H1 (cell line): ENCODE measurements at regions not wholly inside any gene's neighbourhood (a gene's known extent, or its start where the extent isn't known, plus 50 kb on each side); places are given as distances from the start of the nearest gene placed in this dataset.
A peak's percentile ranks its signal among the peaks of the same experiment; 100 is the strongest.

Experiments
- CTCF ChIA-PET: fragments of 300-600 bp; sonication (Branson Sonifier 250); formaldehyde crosslinking; loops from one replicate; lab custom pipeline; 2021; ENCODE audit not compliant: partially characterized antibody; lab: Charles Lee
- POLR2A ChIA-PET: fragments of 300-600 bp; sonication (Branson Sonifier 250); formaldehyde crosslinking; loops from one replicate; lab custom pipeline; 2021; ENCODE audit warnings: inconsistent platforms; ENCODE audit not compliant: partially characterized antibody; lab: Charles Lee
- DNase-seq, 2 experiments: peaks; one replicate each; pipeline versions ENCODE4 v3.0.0 to v3.0.0-alpha.2; 2010 to 2022; ENCODE audit warnings: low spot score in 2 of 2, low read depth in 1 of 2, mixed read lengths in 1 of 2
- FAIRE-seq: peaks from 2 replicates; lab custom pipeline; 2011; peaks lifted over from hg19 to GRCh38; lab: Jason Lieb, UNC
- H2AFZ ChIP-seq: 2 replicates; pipeline ENCODE4 v1.8.1; 2012; ENCODE audit warnings: low read length, inconsistent platforms
- H2AK5ac ChIP-seq: 2 replicates; pipeline ENCODE4 v1.6.1; 2013; ENCODE audit warnings: low read depth, low read length
- H2BK120ac ChIP-seq: replicated peaks from 2 replicates; pipeline ENCODE3; 2013; ENCODE audit warnings: low read depth, low read length, inconsistent platforms
- H2BK12ac ChIP-seq: 2 replicates; pipeline ENCODE4 v1.6.1; 2013; ENCODE audit warnings: low read depth, low read length
- H2BK15ac ChIP-seq: 2 replicates; pipeline ENCODE4 v1.6.1; 2013; ENCODE audit warnings: low read length
- H2BK20ac ChIP-seq: 2 replicates; pipeline ENCODE4 v1.6.1; 2013; ENCODE audit warnings: low read length
- H2BK5ac ChIP-seq: 2 replicates; pipeline ENCODE4 v1.6.1; 2013; ENCODE audit warnings: low read depth, low read length
- H3K14ac ChIP-seq: 2 replicates; pipeline ENCODE4 v1.6.1; 2013; ENCODE audit warnings: inconsistent platforms; ENCODE audit not compliant: insufficient read length
- H3K18ac ChIP-seq: 2 replicates; pipeline ENCODE4 v1.6.1; 2013; ENCODE audit warnings: low read length; ENCODE audit errors: extremely low read depth
- H3K23ac ChIP-seq: 2 replicates; pipeline ENCODE4 v1.6.1; 2013; ENCODE audit warnings: inconsistent platforms; ENCODE audit not compliant: insufficient read length
- H3K23me2 ChIP-seq: 2 replicates; pipeline ENCODE4 v1.6.1; 2013; ENCODE audit warnings: low read depth, low read length
- H3K27ac ChIP-seq: 2 replicates; pipeline ENCODE4 v1.6.1; 2011; ENCODE audit warnings: low read depth, low read length, inconsistent platforms
- H3K27me3 ChIP-seq, 4 experiments: replicated peaks in 1 of 4; 1 replicate in 1 of 4; 2 replicates in 3 of 4; pipeline versions ENCODE4 v1.6.1 to v1.8.1; 2011 to 2013; ENCODE audit warnings: low read length in 3 of 4, mild to moderate bottlenecking in 3 of 4, inconsistent platforms in 2 of 4, mixed read lengths in 2 of 4, moderate library complexity in 1 of 4; ENCODE audit not compliant: control insufficient read depth in 3 of 4, insufficient read depth in 3 of 4; ENCODE audit errors: extremely low read depth in 1 of 4
- H3K36me3 ChIP-seq, 4 experiments: 2 replicates each; pipeline versions ENCODE4 v1.6.1 to v1.8.1; 2011 to 2013; ENCODE audit warnings: mild to moderate bottlenecking in 4 of 4, low read length in 3 of 4, moderate library complexity in 2 of 4, control low read depth in 1 of 4, inconsistent platforms in 1 of 4; ENCODE audit not compliant: insufficient read depth in 4 of 4, control insufficient read depth in 2 of 4
- H3K4ac ChIP-seq: replicated peaks from 2 replicates; pipeline ENCODE3; 2013; ENCODE audit warnings: low read length, low read depth, mixed read lengths, inconsistent platforms; ENCODE audit not compliant: insufficient read length
- H3K4me1 ChIP-seq, 4 experiments: replicated peaks in 1 of 4; 1 replicate in 1 of 4; 2 replicates in 3 of 4; pipeline versions ENCODE4 v1.6.1 to v1.8.1; 2011 to 2013; ENCODE audit warnings: low read length in 3 of 4, inconsistent platforms in 2 of 4, mixed read lengths in 1 of 4; ENCODE audit not compliant: insufficient read depth in 4 of 4, control insufficient read depth in 3 of 4
- H3K4me2 ChIP-seq, 2 experiments: 2 replicates each; pipeline versions ENCODE4 v1.6.1 to v1.8.1; 2011 to 2013; ENCODE audit warnings: low read depth in 2 of 2, low read length in 2 of 2, control low read depth in 1 of 2, inconsistent platforms in 1 of 2, mild to moderate bottlenecking in 1 of 2; ENCODE audit not compliant: insufficient read depth in 1 of 2
- H3K4me3 ChIP-seq, 4 experiments: fragments of 200-600, 300-600 bp in 1 of 4; sonication (generic), shearing (Covaris generic), sonication (Bioruptor Twin) in 1 of 4; 2 replicates each; pipeline versions ENCODE4 v1.5.1 to v1.8.1; 2011 to 2016; ENCODE audit warnings: low read length in 4 of 4, low read depth in 3 of 4, control low read depth in 2 of 4, inconsistent platforms in 2 of 4, mild to moderate bottlenecking in 2 of 4, mixed read lengths in 1 of 4, moderate library complexity in 1 of 4; ENCODE audit not compliant: insufficient read depth in 2 of 4; ENCODE audit errors: extremely low read depth in 1 of 4
- H3K56ac ChIP-seq: replicated peaks from 2 replicates; pipeline ENCODE3; 2013; ENCODE audit warnings: low read depth, mild to moderate bottlenecking, mixed read lengths, low read length, inconsistent platforms; ENCODE audit not compliant: insufficient read length
- H3K79me1 ChIP-seq: 2 replicates; pipeline ENCODE4 v1.6.1; 2013; ENCODE audit warnings: low read depth, low read length, control low read depth
- H3K79me2 ChIP-seq, 2 experiments: 2 replicates each; pipeline versions ENCODE4 v1.6.1 to v1.8.1; 2012 to 2013; ENCODE audit warnings: low read length in 2 of 2, mild to moderate bottlenecking in 2 of 2, inconsistent platforms in 1 of 2; ENCODE audit not compliant: insufficient read depth in 2 of 2, control insufficient read depth in 1 of 2
- H3K9ac ChIP-seq, 4 experiments: replicated peaks in 1 of 4; 1 replicate in 1 of 4; 2 replicates in 3 of 4; pipeline versions ENCODE4 v1.6.1 to v1.8.1; 2011 to 2013; ENCODE audit warnings: low read depth in 3 of 4, low read length in 3 of 4, control low read depth in 2 of 4, mild to moderate bottlenecking in 2 of 4, moderate library complexity in 2 of 4, inconsistent platforms in 1 of 4; ENCODE audit errors: extremely low read depth in 1 of 4
- H3K9me3 ChIP-seq, 2 experiments: 2 replicates each; pipeline versions ENCODE4 v1.6.1 to v1.8.1; 2012 to 2013; ENCODE audit warnings: mild to moderate bottlenecking in 2 of 2, moderate library complexity in 2 of 2, control low read depth in 1 of 2, inconsistent platforms in 1 of 2, low read depth in 1 of 2, low read length in 1 of 2, mixed read lengths in 1 of 2; ENCODE audit not compliant: insufficient read depth in 2 of 2
- H4K20me1 ChIP-seq, 2 experiments: replicated peaks in 1 of 2; 2 replicates each; pipeline versions ENCODE3 to v1.8.1; 2011 to 2013; ENCODE audit warnings: inconsistent platforms in 2 of 2, low read length in 2 of 2, mild to moderate bottlenecking in 1 of 2; ENCODE audit not compliant: insufficient read depth in 2 of 2, control insufficient read depth in 1 of 2
- H4K5ac ChIP-seq: 2 replicates; pipeline ENCODE4 v1.6.1; 2013; ENCODE audit warnings: low read length, low read depth, mixed read lengths, inconsistent platforms; ENCODE audit not compliant: insufficient read length
- H4K8ac ChIP-seq: 2 replicates; pipeline ENCODE4 v1.8.0; 2013; ENCODE audit warnings: mild to moderate bottlenecking, moderate library complexity, low read length, inconsistent platforms; ENCODE audit not compliant: insufficient read depth; ENCODE audit errors: extremely low read depth
- H4K91ac ChIP-seq: replicated peaks from 2 replicates; pipeline ENCODE3; 2013; ENCODE audit warnings: low read length, mixed read lengths, inconsistent platforms; ENCODE audit not compliant: insufficient read length
- HDAC2 ChIP-seq, 2 experiments: fragments of 300-600 bp in 1 of 2; sonication (generic) in 1 of 2; IDR thresholded peaks; 2 replicates each; pipeline ENCODE4 v1.6.1; 2011 to 2012; ENCODE audit warnings: low read depth in 2 of 2, low read length in 2 of 2, mild to moderate bottlenecking in 2 of 2, moderate library complexity in 2 of 2, borderline replicate concordance in 1 of 2, inconsistent platforms in 1 of 2
- WGBS, 2 experiments: shearing (Covaris generic) in 1 of 2; methylation state at CpG; one replicate each; pipeline versions ENCODE4 v1.1.6 to v1.1.7; 2013 to 2015; ENCODE audit warnings: low lambda C conversion rate in 2 of 2, mixed read lengths in 2 of 2, inconsistent platforms in 1 of 2, low coverage in 1 of 2, missing lambda C conversion rate in 1 of 2; ENCODE audit not compliant: insufficient replicate concordance in 2 of 2, insufficient coverage in 1 of 2, insufficient read length in 1 of 2; ENCODE audit errors: extremely low coverage in 1 of 2, missing lambda C conversion rate in 1 of 2; 5-methylcytosine and 5-hydroxymethylcytosine counted together
- TF ChIP-seq, protein P1 (sequence below), 3 experiments: IDR thresholded peaks; 1 replicate in 2 of 3; 2 replicates in 1 of 3; pipeline versions ENCODE4 v1.5.1 to v1.6.1; 2011; ENCODE audit warnings: low read length in 3 of 3, mild to moderate bottlenecking in 3 of 3, inconsistent platforms in 2 of 3, low read depth in 1 of 3, moderate library complexity in 1 of 3; ENCODE audit not compliant: insufficient read depth in 1 of 3; ENCODE audit errors: control extremely low read depth in 1 of 3

DNA sequence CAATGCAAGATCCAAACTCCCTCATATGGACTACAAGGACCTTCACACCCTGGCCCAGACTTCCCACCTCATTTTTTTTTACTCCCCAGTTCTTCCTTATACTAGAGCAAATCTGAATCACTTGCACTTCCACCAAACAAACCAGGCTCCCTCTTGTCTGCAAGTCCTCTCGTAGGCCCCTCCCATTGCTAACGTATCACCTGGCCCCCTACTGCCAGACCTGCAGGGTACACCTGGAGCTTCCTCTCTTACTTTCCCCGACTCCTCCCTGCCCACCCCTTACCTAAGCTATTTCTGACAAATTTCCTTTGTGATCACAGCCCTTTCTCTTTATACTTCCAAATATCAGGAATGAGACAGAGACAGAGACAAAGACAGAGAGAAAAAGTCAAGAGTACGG lies 463.9 kb downstream of the GALC start:
- no peak overlapping the region for H3K23ac ChIP-seq
- H4K91ac ChIP-seq: no peak overlapping the region
- no peaks in the 10 kb centered on the region for H3K36me3 ChIP-seq
- no peak overlapping the region for H2AK5ac ChIP-seq
- H3K14ac ChIP-seq: no peak overlapping the region
- H4K5ac ChIP-seq: no peak overlapping the region
- H3K4ac ChIP-seq: no peak overlapping the region
- no peaks in the 10 kb centered on the region for H3K23me2 ChIP-seq
- H3K9me3 ChIP-seq: peaks cover 0 to 3% of the 10 kb centered on the region in 2 experiments; a peak in 1 of 4 replicates
- no peaks in the 10 kb centered on the region for H3K27me3 ChIP-seq
- H3K18ac ChIP-seq: no peak overlapping the region
- H2BK120ac ChIP-seq: no peak overlapping the region
- H4K8ac ChIP-seq: no peak overlapping the region
- no peaks in the 10 kb centered on the region; a peak in 1 of 7 replicates for H3K4me1 ChIP-seq
- H2AFZ ChIP-seq: peak overlapping the region; percentile 63; the same call in 1 of the 2 replicates
- CTCF ChIA-PET: interaction anchor here (0.8 to 4.2 kb wide), 6 partner anchors 10 to 479 kb away, joined by 3 to 14 read pairs (median 4); no protein-coding TSS in a partner anchor
- no peak overlapping the region for H2BK5ac ChIP-seq
- DNase-seq (no peak), FAIRE-seq (no peak)
- no peak overlapping the region for H2BK15ac ChIP-seq
- TF ChIP-seq, protein P1, sequence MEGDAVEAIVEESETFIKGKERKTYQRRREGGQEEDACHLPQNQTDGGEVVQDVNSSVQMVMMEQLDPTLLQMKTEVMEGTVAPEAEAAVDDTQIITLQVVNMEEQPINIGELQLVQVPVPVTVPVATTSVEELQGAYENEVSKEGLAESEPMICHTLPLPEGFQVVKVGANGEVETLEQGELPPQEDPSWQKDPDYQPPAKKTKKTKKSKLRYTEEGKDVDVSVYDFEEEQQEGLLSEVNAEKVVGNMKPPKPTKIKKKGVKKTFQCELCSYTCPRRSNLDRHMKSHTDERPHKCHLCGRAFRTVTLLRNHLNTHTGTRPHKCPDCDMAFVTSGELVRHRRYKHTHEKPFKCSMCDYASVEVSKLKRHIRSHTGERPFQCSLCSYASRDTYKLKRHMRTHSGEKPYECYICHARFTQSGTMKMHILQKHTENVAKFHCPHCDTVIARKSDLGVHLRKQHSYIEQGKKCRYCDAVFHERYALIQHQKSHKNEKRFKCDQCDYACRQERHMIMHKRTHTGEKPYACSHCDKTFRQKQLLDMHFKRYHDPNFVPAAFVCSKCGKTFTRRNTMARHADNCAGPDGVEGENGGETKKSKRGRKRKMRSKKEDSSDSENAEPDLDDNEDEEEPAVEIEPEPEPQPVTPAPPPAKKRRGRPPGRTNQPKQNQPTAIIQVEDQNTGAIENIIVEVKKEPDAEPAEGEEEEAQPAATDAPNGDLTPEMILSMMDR (IDR thresholded peaks at IDR 0.05; ENCODE audit: control extremely low read depth in 1 of 3, insufficient read depth in 1 of 3, low read depth in 1 of 3, low read length in 3 of 3): peak in 2 of 3 experiments; percentile 9 to 23; a peak in 2 of 4 replicates
- no peak for TF ChIP-seq HDAC2 (IDR thresholded peaks at IDR 0.05; ENCODE audit: borderline replicate concordance in 1 of 2, low read depth in 2 of 2, low read length in 2 of 2)
- H3K56ac ChIP-seq: no peak overlapping the region
- no peaks in the 10 kb centered on the region for H4K20me1 ChIP-seq
- H3K27ac ChIP-seq: no peak overlapping the region
- H3K9ac ChIP-seq: no peak overlapping the region
- WGBS, 2 experiments: 52% methylated on average over 3 of the region's 4 CpGs; no CpG with 5 or more reads in 1 of the 2 experiments
- no peaks in the 10 kb centered on the region for H3K79me2 ChIP-seq
- POLR2A ChIA-PET: no interaction called here
- no peak overlapping the region for H3K4me3 ChIP-seq
- no peak overlapping the region for H2BK20ac ChIP-seq
- H2BK12ac ChIP-seq: no peak overlapping the region
- H3K4me2 ChIP-seq: no peak overlapping the region
- H3K79me1 ChIP-seq: no peaks in the 10 kb centered on the region
